H1 (cell line): ENCODE measurements at regions not wholly inside any gene's neighbourhood (a gene's known extent, or its start where the extent isn't known, plus 50 kb on each side); places are given as distances from the start of the nearest gene placed in this dataset.
A peak's percentile ranks its signal among the peaks of the same experiment; 100 is the strongest.

Experiments
- KDM1A ChIP-seq: fragments of 200-600, 300-600 bp; sonication (generic); IDR thresholded peaks from 2 replicates; pipeline ENCODE4 v1.7.1; 2016; ENCODE audit warnings: mild to moderate bottlenecking, low read length, borderline replicate concordance
- KDM5A ChIP-seq: fragments of 200-600 bp; IDR thresholded peaks from 2 replicates; pipeline ENCODE4 v1.7.1; 2012; ENCODE audit warnings: mild to moderate bottlenecking, low read length, inconsistent platforms, mixed read lengths
- RAD21 ChIP-seq, 2 experiments: IDR thresholded peaks in 1 of 2; conservative IDR thresholded peaks in 1 of 2; 2 replicates each; pipeline ENCODE4 v1.6.1; 2011; ENCODE audit warnings: low read depth in 2 of 2, low read length in 2 of 2, improper control_type of control experiment in 1 of 2, inconsistent platforms in 1 of 2, mild to moderate bottlenecking in 1 of 2, moderate library complexity in 1 of 2
- RXRA ChIP-seq: IDR thresholded peaks from 2 replicates; pipeline ENCODE4 v1.6.1; 2011; ENCODE audit warnings: low read depth, mild to moderate bottlenecking, low read length, moderate library complexity; ENCODE audit not compliant: insufficient read depth

- peak; percentile 88 to 91 for TF ChIP-seq RAD21 (IDR thresholded peaks at IDR 0.05 in 1 of 2, conservative IDR thresholded peaks at IDR 0.05 in 1 of 2; ENCODE audit: low read depth in 2 of 2, low read length in 2 of 2)
- no peak for TF ChIP-seq KDM1A
- no peak for TF ChIP-seq RXRA
- no peak for TF ChIP-seq KDM5A
- TF ChIP-seq, all 59 proteins: peak for 5
These were observed 152.0 kb upstream of the SYN3 start (continued) for GRCh38 chr22:33209930-33210784.
